A549 (cell line): ENCODE measurements at regions not wholly inside any gene's neighbourhood (a gene's known extent, or its start where the extent isn't known, plus 50 kb on each side); places are given as distances from the start of the nearest gene placed in this dataset.
"Not testable (repeated sequence)": the region's sequence is repeated elsewhere in the genome, so short reads cannot be mapped to it uniquely, and the experiment has no call there.

ENCODE experiments used
- POLR2A ChIP-seq: IDR thresholded peaks from 2 replicates; pipeline ENCODE4 v1.6.1; 2012; ENCODE audit warnings: mild to moderate bottlenecking, low read length
- RAD21 ChIP-seq, 2 experiments: fragments of >200 bp in 1 of 2; sonication (Bioruptor Twin) in 1 of 2; formaldehyde crosslinking in 1 of 2; IDR thresholded peaks in 1 of 2; conservative IDR thresholded peaks in 1 of 2; 2 replicates in 1 of 2; 3 replicates in 1 of 2; pipeline ENCODE4 v1.6.1; 2012 to 2018; ENCODE audit warnings: inconsistent platforms in 1 of 2

- not testable (repeated sequence) for TF ChIP-seq POLR2A; RAD21 (conservative IDR thresholded peaks at IDR 0.05 in 1 of 2, IDR thresholded peaks at IDR 0.05 in 1 of 2)
Observed at GRCh38 chr12:131627151-131628022, 83.5 kb upstream of the SFSWAP start.
